AG08396 (cell line): ENCODE measurements at regions not wholly inside any gene's neighbourhood (a gene's known extent, or its start where the extent isn't known, plus 50 kb on each side); places are given as distances from the start of the nearest gene placed in this dataset.
"Not testable (repeated sequence)": the region's sequence is repeated elsewhere in the genome, so short reads cannot be mapped to it uniquely, and the experiment has no call there.

ENCODE experiments used
- DNase-seq: peaks from one replicate; pipeline ENCODE4 v3.0.0; 2012; ENCODE audit warnings: low spot score, mixed read lengths

GRCh38 chr6:130494729-130495128 lies 128.9 kb downstream of the TMEM200A start:
- no peak for DNase-seq

DNA sequence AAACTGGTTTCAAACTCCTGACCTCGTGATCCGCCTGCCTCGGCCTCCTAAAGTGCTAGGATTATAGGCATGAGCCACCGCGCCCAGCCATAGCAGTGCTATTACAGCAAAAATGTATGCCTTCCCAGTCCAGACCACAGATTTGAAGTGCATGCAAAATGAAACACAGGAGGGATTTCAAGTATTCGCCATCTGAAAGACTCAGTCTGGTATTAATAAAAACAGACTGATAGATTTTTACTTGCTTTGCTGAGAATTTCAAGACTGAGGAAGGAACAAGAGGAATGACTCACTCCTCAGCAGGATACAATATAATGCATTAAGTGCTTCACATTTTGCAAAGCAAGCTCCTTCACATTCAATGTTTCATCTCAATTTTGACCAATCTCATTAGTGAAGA lies 134.9 kb downstream of the TMEM200A start:
- DNase-seq = peak; percentile 36

DNA sequence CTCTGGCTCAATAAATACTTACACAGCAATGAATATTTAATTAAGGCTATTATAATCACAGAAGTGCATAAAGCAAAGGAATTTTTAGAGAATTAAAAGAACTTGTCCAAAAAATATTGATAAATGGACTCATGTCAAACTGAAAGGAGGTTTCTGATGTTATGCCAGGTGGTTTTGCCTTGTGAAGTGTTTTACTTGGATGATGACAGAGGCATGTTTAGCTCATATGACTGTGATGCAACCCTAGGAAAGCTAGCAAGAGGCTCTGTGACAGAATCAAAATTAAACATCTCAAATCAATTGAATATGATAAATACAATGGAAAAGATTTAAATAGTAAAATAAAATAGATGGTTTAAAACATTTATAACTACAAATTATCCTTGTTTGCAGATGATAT lies 137.3 kb downstream of the TMEM200A start:
- DNase-seq = peak; percentile 24

- no peak for DNase-seq
Measured at GRCh38 chr6:130505808-130506598, 140.2 kb downstream of the TMEM200A start.

DNA sequence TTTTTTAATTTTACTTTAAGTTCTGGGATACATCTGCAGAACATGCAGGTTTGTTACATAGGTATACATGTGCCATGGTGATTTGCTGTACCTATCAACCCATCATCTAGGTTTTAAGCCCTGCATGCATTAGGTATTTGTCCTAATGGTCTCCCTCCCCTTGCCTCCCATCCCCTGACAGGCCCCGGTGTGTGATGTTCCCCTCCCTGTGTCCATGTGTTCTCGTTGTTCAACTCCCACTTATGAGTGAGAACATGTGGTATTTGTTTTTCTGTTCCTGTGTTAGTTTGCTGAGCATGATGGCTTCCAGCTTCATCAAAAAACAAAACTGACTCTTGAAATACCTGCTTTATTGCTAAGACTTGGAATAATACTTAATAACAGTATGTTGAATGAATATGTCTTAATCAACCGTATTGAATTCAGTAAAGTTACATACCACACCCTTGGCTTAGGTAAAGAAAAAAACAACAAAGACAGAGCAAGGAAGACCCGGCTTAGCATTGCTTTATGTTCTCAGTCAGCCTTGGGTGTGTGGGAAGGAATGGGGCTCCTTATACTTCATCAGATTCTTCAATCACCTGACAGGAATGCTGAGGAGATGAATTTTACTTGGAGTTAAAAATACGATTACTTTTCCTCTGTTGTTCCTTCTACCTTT lies 141.3 kb downstream of the TMEM200A start:
- not testable (repeated sequence) for DNase-seq

GRCh38 chr6:130507666-130508028 lies 141.8 kb downstream of the TMEM200A start:
- no peak for DNase-seq

- DNase-seq = peak; percentile 45
Measured at GRCh38 chr6:130513770-130514169, 148.0 kb downstream of the TMEM200A start.

DNA sequence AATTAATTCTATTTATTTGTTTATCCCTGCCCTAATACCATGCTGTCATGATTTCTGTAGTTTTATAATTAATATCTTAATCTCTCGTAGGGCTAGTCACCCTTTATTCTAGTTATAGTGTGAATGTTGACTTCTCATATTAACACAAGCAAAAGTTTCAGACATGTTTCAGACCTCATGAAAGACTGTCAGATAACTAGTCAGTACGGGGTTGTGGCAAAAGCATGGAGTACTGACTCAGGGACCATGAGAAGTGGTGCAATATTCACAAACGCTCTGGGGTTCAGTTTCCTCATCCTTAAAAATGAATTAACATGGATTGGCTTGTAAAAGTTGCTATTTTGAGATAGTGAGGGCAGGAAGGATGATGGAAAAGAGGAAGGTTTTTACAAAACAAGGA lies 148.9 kb downstream of the TMEM200A start:
- no peak for DNase-seq

DNA sequence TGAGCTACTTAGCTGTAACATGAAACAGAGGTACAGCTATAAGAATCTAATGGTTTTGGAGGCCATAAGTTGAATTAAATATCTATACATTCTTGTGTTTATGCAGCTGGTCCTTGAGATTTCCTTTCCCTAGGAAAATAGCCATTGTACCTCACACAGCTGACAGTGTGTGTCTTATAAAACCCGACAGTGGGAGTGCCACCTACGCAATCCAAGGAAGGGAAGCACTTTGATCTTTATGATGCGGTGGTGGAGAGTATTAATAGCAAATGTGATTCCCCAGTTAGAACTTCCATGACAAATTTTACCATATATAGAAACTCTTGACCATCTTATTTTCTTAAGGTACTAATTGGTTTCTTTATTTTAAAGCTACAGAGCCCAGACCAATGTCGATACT lies 149.5 kb downstream of the TMEM200A start:
- DNase-seq = no peak

DNA sequence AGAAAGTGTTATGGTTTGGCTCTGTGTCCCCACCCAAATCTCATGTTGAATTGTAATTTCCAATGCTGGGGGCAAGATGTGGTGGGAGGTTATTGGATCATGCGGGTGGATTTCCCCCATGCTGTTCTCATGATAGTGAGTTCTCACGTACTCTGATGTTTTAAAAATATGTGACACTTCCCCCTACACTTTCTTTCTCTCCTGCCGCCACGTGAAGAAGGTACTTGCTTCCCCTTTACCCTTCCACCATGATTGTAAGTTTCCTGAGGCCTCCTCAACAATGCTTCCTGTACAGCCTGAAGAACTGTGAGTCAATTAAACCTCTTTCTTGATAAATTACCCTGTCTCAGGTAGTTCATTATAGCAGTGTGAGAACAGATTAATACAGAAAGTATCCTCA lies 150.8 kb downstream of the TMEM200A start:
- DNase-seq = no peak

GRCh38 chr6:130517444-130517931 lies 151.7 kb downstream of the TMEM200A start:
- DNase-seq = no peak

DNA sequence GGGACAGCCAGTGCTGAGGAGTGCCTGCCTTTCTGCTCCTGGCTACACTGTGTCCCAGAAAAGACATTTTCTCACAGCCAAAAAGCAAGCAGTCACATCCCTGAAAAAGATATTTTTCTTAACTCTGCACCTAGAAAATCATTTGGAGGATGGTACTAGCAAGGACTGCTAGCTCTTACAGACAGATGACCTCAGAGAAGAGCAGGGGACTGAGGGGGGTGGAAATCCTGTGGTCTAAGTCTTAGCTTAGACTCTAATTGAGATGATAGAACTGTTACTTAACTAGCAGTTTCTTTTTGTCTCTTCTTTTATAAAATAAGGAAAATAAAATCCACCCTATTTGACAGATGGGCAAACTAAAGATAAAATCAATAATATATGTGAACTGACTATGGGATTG lies 152.8 kb downstream of the TMEM200A start:
- DNase-seq = no peak

GRCh38 chr6:130520221-130520620 lies 154.4 kb downstream of the TMEM200A start:
- no peak for DNase-seq

GRCh38 chr6:130520801-130521200 lies 155.0 kb downstream of the TMEM200A start:
- no peak for DNase-seq

- DNase-seq = no peak
Measured at GRCh38 chr6:130524552-130524951, 158.7 kb downstream of the TMEM200A start.

DNA sequence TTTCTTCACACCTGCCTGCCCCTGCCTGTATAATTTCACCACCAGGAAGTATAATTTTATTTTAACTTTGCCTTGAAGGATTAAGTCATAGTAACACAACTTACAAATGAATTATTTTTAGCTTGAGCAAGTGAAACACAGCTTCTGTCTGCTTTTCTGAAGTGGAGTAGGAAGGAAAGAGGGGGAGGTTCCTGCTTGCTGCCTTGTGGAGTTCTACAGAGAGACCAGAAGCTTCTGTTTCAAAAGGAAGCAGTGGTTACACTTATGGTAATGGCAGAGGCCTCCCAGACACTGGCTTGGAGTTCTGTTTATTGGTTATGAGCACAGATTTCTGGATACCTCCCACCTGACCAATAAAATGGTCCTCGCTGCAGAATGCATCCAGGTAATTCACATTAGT lies 159.6 kb downstream of the TMEM200A start:
- no peak for DNase-seq

- no peak for DNase-seq
Measured at GRCh38 chr6:130526466-130526865, 160.6 kb downstream of the TMEM200A start.

GRCh38 chr6:130527173-130527572 lies 161.4 kb downstream of the TMEM200A start:
- DNase-seq = no peak

- no peak for DNase-seq
Measured at GRCh38 chr6:130529569-130530149, 163.8 kb downstream of the TMEM200A start.

DNA sequence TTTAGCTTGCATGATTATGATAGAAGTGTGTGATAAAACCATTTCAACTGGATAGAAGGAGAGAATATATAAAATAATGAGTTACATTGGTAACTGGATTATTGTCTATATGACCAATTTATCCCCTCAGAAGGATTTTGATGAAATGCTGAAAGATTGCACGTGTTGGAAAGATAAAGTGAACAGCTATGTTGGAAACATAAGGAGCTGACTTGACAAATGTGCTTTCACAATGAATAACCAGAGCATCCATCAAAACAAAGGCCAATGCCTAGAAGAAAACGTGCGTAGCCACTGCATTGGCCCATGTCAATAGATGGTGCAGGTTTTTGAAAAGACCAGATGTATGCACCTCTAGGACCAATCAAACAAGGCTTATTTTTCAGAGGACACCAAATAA lies 168.8 kb downstream of the TMEM200A start:
- no peak for DNase-seq

DNA sequence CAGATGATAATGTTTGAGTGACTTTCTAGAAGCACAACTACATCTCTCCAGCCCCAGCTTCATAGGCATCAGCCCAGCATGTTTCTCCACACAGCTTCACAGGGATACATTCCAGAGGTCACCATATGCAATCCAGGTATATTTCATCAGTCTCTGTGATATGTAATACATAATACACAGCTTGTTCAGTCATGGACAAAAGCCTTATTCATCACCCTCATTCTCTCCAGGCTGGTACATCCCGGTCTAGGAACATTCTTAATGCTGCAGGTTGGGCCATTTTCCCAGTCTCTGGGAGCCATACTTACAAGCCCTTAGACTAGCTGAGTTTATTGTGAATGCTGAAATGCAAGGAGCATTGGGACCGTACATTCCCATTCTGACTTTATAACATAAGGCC lies 169.4 kb downstream of the TMEM200A start:
- DNase-seq = no peak

- DNase-seq = no peak
Measured at GRCh38 chr6:130537447-130537846, 171.6 kb downstream of the TMEM200A start.

DNA sequence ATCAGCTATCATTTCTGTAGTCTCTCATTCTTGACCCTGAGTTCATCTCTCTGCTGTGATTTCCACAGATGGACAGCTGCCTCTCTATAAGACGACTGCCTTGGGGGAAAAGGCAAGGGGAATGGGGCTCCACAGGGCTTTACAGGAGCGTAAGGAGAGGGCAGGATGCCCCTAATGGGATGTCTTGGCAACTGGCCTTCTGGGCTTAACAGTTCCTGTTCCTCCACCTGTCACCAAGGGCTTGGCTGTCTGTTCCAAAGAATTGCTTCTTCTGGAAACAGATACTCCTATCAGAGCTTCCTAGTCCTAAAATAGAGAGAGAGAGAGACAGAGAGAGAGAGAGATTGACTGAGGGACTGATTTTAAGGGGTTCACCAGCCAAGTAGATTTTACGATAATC lies 181.9 kb downstream of the TMEM200A start:
- DNase-seq = no peak
